IPS-20b (cell line): ENCODE measurements at regions not wholly inside any gene's neighbourhood (a gene's known extent, or its start where the extent isn't known, plus 50 kb on each side); places are given as distances from the start of the nearest gene placed in this dataset.
"Not testable (repeated sequence)": the region's sequence is repeated elsewhere in the genome, so short reads cannot be mapped to it uniquely, and the experiment has no call there.

Experiments used
- H3K27ac ChIP-seq: one replicate; pipeline ENCODE4 v1.5.1; 2013; ENCODE audit warnings: low read length
- H3K27me3 ChIP-seq: 2 replicates; pipeline ENCODE4 v1.6.1; 2013; ENCODE audit warnings: mild to moderate bottlenecking, low read length, inconsistent platforms; ENCODE audit not compliant: insufficient read depth
- H3K36me3 ChIP-seq: 2 replicates; pipeline ENCODE4 v1.6.1; 2013; ENCODE audit warnings: low read depth, mild to moderate bottlenecking, inconsistent platforms, low read length, moderate library complexity; ENCODE audit not compliant: insufficient read depth
- H3K4me1 ChIP-seq: 2 replicates; pipeline ENCODE4 v1.6.1; 2013; ENCODE audit warnings: mild to moderate bottlenecking, control low read depth, inconsistent platforms, low read length, moderate library complexity; ENCODE audit not compliant: insufficient read depth
- H3K4me3 ChIP-seq: 2 replicates; pipeline ENCODE4 v1.5.1; 2013; ENCODE audit warnings: mild to moderate bottlenecking, low read length, inconsistent platforms
- H3K9ac ChIP-seq: 2 replicates; pipeline ENCODE4 v1.6.1; 2013; ENCODE audit warnings: low read depth, mild to moderate bottlenecking, inconsistent platforms, low read length, moderate library complexity
- H3K9me3 ChIP-seq: 2 replicates; pipeline ENCODE4 v1.6.1; 2013; ENCODE audit warnings: mild to moderate bottlenecking, low read depth, low read length, inconsistent platforms; ENCODE audit not compliant: insufficient read depth

DNA sequence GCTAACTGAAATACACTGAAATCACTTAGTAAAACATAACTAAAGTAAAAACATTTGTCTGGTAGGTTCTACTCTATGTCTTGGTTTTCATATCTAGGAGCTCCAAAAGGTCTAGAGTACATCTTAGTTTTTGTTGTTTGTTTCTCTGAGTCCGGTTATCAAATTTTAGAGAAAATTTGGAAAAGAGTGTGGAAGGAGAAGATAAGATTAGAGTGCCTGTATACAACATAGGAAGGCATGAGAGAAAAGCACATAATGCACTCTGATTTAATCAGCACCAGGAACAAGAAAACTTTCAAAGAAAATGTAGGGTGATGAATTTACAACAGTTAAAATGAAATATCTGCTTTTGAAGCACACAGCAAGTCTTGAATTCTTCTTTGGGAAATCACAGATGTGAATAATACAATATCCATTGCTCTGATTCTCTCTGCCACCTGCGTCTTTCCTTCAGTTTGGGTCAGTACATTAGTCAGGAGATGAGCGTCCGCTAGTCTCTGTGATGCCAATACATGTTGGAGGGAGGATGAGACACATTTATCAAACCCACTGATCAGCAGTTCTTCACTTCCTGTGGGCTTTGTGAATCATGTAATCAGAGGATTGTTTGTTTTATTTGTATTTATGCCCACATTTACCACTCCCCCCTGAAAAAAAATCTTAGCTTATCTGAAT, 477.8 kb upstream of the GCFC2 start:
- no peak overlapping the region for H3K4me3 ChIP-seq
- no peak overlapping the region for H3K9ac ChIP-seq
- no peaks in the 10 kb centered on the region for H3K27me3 ChIP-seq
- H3K36me3 ChIP-seq = no peaks in the 10 kb centered on the region
- no peak overlapping the region for H3K27ac ChIP-seq
- H3K4me1 ChIP-seq = no peaks in the 10 kb centered on the region
- H3K9me3 ChIP-seq = no peaks in the 10 kb centered on the region

DNA sequence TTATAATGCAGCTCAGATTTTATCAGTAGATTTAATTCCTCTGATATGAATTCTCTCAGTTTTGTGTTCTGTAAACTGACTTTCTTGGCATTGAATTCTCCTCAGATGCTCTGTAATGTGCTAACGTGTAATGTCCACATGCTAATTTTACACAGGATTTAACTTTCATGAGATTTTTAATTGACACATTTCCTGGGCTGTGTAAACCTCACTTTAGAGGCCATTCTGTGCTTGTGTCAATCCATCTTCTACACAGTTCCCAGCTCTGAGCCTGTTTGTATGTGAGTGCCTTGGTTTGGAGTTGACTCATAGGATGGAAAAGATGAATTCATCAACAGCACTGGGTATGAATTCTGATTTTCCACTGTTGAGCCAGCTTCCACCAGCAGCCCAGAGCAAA, 476.7 kb upstream of the GCFC2 start:
- H3K9ac ChIP-seq = no peak overlapping the region
- no peaks in the 10 kb centered on the region for H3K4me1 ChIP-seq
- H3K27ac ChIP-seq = no peak overlapping the region
- H3K4me3 ChIP-seq = no peak overlapping the region
- no peaks in the 10 kb centered on the region for H3K27me3 ChIP-seq
- H3K9me3 ChIP-seq = no peaks in the 10 kb centered on the region
- H3K36me3 ChIP-seq = no peaks in the 10 kb centered on the region

DNA sequence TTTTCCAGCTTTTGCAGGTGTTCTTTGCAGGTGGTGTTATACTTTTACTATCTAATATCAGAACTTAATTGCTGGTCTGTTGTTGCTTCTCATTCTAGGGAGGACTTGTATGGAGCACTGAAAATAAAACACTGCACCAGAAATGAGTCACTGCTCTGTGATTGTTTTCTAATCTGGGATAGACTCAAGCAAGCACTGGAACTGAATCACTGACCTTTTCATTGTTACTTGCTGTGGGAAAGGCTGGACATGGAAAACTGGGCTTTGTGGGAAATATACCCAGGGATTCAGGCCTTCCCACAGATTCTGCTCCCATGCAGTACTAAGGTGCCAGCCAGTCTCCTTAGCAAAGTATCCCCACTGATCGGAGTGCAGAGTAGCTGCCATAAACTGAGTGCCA, 470.0 kb upstream of the GCFC2 start:
- Histone ChIP-seq H3K27ac (no peak overlapping the region), H3K27me3 (no peaks in the 10 kb centered on the region), H3K9ac (no peak overlapping the region), H3K9me3 (peaks cover 7% of the 10 kb centered on the region), H3K4me3 (no peak overlapping the region), H3K4me1 (no peaks in the 10 kb centered on the region), H3K36me3 (no peaks in the 10 kb centered on the region)

DNA sequence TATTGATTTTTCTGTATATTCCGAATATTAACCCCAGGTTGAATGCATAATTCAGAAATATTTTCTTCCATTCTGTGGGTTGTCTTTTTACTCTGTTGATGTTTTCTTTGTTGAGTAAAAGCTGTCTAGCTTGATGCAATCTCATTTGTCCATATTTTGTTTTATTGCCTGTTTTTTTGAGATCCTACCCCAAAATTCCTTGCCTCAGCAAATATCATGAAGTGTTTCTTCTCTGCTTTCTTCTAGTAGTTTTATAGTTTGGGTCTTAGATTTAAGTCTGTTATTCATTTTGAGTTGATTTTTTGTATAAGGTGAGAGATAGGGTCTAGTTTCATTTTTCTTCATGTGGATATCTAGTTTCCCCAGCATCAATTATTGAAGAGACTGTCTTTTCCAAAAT, 467.9 kb upstream of the GCFC2 start:
- Histone ChIP-seq H3K27ac (no peak overlapping the region), H3K9ac (no peak overlapping the region), H3K36me3 (no peaks in the 10 kb centered on the region), H3K27me3 (no peaks in the 10 kb centered on the region), H3K4me3 (no peak overlapping the region), H3K9me3 (peaks cover 17% of the 10 kb centered on the region), H3K4me1 (no peaks in the 10 kb centered on the region)

DNA sequence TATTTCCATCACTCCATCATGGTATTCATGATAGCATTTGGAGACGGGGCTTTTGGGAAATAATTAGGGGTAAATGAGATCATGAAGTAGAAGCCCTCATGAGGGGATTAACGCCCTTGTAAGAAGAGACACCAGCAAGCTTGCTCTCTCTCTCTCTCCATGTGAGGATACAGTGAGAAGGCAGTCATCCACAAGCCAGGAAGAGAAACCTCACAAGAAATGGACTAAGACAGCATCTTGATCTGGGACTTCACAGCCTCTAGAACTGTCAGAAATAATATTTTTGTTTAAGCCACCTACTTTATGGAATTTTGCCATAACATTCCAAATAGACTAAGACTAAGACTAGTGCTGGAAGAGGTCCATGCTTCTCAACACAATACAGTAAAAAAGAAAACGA, 464.6 kb upstream of the GCFC2 start:
- Histone ChIP-seq H3K27ac (no peak overlapping the region), H3K4me3 (no peak overlapping the region), H3K9me3 (peaks cover 20% of the 10 kb centered on the region), H3K9ac (no peak overlapping the region), H3K27me3 (no peaks in the 10 kb centered on the region), H3K4me1 (no peaks in the 10 kb centered on the region), H3K36me3 (no peaks in the 10 kb centered on the region)

DNA sequence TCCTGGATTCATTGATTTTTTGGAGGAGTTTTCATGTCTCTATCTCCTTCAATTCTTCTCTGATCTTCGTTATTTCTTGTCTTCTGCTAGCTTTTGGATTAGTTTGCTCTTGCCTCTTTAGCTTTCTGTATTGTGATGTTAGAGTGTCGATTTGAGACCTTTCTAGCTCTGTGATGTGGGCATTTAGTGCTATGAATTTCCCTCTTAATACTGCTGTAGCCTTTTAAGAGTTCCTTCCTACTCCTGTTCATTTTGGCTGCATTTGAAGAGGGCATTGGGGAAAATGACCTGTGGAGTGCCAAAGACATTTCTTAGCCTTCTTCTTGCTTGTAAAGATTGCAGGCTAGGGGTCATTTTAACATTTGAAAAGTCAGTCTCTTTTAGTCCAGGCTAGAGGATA, 463.8 kb upstream of the GCFC2 start:
- H3K9ac ChIP-seq = no peak overlapping the region
- no peak overlapping the region for H3K27ac ChIP-seq

DNA sequence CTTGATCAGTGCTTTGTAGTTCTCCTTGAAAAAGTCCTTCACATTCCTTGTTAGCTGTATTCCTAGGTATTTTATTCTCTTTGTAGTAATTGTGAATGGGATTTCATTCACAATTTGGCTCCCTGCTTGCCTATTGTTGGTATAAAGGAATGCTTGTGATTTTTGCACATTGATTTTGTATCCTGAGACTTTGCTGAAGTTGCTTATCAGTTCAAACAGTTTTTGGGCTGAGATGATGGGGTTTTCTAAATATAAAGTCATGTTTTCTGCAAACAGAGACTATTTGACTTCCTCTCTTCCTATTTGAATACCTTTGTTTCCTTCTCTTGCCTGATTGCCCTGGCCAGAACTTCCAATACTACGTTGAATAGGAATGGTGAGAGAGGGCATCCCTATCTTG, 462.5 kb upstream of the GCFC2 start:
- H3K27me3 ChIP-seq, H3K36me3 ChIP-seq, H3K4me1 ChIP-seq, H3K4me3 ChIP-seq, H3K9ac ChIP-seq, H3K27ac ChIP-seq: not testable (repeated sequence)
- H3K9me3 ChIP-seq = peaks cover 17% of the 10 kb centered on the region

More for the DNA sequence above, 463.8 kb upstream of the GCFC2 start:
- H3K36me3 ChIP-seq = no peaks in the 10 kb centered on the region
- peaks cover 20% of the 10 kb centered on the region for H3K9me3 ChIP-seq
- H3K27me3 ChIP-seq = no peaks in the 10 kb centered on the region
- H3K4me3 ChIP-seq = no peak overlapping the region
- H3K4me1 ChIP-seq = no peaks in the 10 kb centered on the region

DNA sequence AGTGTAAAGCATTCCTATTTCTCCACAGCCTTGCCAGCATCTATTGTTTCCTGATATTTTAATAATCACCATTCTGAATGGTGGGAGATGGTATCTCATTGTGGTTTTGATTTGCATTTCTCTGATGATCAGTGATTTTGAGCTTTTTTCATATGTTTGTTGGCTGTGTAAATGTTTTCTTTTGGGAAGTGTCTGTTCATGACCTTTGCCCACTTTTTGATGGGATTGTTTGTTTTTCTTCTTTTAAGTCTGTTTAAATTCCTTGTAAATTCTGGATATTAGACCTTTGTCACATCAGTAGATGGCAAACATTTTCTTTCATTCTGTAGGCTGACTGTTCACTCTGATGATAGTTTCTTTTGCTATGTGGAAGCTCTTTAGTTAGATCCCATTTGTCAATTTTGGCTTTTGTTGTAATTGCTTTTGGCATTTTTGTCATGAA, 461.5 kb upstream of the GCFC2 start:
- H3K36me3 ChIP-seq, H3K4me1 ChIP-seq, H3K4me3 ChIP-seq, H3K9ac ChIP-seq, H3K27ac ChIP-seq, H3K27me3 ChIP-seq: not testable (repeated sequence)
- H3K9me3 ChIP-seq = peaks cover 15% of the 10 kb centered on the region

DNA sequence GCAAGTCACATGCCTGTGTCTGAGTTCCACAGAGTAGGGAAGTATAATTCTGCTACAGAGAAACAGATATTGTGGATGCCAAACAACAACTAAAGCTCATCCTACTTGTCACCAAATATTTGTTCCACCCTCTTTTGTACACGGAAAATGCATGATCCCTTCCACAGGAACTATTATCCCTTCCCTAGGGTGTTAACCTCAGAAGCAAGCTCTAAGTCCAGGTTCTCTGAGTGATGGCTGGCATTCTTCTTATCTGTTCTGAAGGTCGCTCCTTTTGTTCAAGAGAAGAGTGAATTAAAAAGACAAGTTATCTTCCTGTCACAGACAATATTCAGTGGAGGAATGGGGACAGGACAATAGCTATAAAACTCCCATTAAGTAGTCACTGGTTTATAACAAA, 460.1 kb upstream of the GCFC2 start:
- H3K9ac ChIP-seq = no peak overlapping the region
- no peak overlapping the region for H3K4me3 ChIP-seq
- no peak overlapping the region for H3K27ac ChIP-seq
- no peaks in the 10 kb centered on the region for H3K27me3 ChIP-seq
- no peaks in the 10 kb centered on the region for H3K36me3 ChIP-seq
- peaks cover 14% of the 10 kb centered on the region for H3K9me3 ChIP-seq
- no peaks in the 10 kb centered on the region for H3K4me1 ChIP-seq

DNA sequence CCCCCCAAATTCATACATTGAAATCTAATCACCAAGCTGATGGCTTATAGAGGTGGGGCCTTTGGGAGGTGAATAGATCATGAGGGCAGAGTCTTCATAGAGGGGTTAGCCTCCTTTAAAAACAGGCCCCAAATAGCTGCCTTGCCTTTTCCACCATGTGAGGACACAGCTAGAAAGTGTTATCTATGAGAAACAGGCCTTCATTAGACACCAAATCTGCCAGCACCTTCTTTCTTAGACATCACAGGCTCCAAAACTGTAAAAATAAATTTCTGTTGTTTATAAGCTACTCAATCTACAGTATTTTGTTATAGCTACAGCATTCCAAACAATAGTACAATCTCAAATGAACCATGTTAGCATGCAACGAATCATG, 459.3 kb upstream of the GCFC2 start:
- Histone ChIP-seq H3K27ac (no peak overlapping the region), H3K4me1 (no peaks in the 10 kb centered on the region), H3K9ac (no peak overlapping the region), H3K9me3 (peaks cover 7% of the 10 kb centered on the region; the same call in 1 of the 2 replicates), H3K4me3 (no peak overlapping the region), H3K27me3 (no peaks in the 10 kb centered on the region), H3K36me3 (no peaks in the 10 kb centered on the region)

DNA sequence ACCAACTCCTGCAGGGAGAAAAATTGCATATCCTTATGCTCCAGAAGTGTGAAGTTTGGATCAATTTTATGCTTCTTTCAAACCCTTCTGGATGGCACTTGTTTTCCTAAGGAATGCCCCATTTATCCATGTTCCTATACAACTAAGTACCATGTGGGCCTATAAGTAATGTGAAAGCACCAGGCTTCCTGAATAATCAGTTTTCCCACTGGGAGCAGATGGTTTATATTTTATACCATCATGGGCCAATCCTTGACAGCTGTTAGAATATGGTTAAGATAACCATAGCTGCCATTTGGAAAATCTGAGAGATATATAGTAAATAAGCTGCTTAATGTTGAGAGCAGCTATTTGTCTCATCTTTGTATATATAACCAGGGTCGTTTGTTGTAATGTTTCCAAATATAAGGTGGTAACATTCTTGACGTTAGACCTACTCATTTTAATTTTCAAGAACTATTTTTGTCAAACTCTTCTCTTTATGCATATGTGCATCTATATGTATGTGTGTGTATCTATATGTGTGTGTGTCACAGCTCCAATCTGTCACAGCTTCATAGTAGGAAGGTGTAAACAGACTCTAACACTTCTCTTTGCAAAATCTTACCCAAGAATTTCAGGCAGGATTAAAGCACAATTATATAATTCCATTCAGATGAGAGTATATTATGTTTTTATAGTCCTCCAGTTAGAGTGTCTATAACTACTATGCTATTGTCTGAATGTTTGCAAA, 458.7 kb upstream of the GCFC2 start:
- H3K36me3 ChIP-seq = no peaks in the 10 kb centered on the region
- H3K9me3 ChIP-seq = peaks cover 7% of the 10 kb centered on the region; the same call in 1 of the 2 replicates
- H3K4me1 ChIP-seq = no peaks in the 10 kb centered on the region
- no peak overlapping the region for H3K4me3 ChIP-seq
- H3K27me3 ChIP-seq = no peaks in the 10 kb centered on the region
- no peak overlapping the region for H3K27ac ChIP-seq
- H3K9ac ChIP-seq = no peak overlapping the region

DNA sequence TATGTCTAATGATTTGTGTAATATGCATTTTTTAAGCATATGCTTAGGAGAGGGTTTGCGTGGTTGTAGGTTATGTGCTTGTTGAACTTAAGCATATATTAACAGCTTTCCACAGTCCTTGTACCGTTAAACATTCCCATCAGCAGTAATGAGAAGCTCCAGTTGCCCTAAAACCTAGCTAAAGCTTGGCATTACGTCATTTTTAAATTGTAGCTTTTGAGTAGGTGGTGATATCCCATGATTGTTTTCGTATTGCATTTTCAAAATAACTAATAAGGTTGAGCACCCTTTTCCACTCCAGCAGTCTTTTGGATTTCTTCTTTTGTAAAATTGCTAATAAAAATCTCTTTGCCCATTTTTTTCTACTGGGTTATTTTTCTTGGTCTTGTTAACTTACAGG, 453.1 kb upstream of the GCFC2 start:
- Histone ChIP-seq H3K27ac (no peak overlapping the region), H3K4me3 (no peak overlapping the region), H3K36me3 (no peaks in the 10 kb centered on the region), H3K9ac (no peak overlapping the region), H3K9me3 (no peaks in the 10 kb centered on the region), H3K27me3 (no peaks in the 10 kb centered on the region), H3K4me1 (no peaks in the 10 kb centered on the region)
